Upper lobe of left lung (tissue), 6 donors: ENCODE measurements at regions not wholly inside any gene's neighbourhood (a gene's known extent, or its start where the extent isn't known, plus 50 kb on each side); places are given as distances from the start of the nearest gene placed in this dataset.

ENCODE experiments used
- ATAC-seq, 2 donors: fragments of 200-7000 bp; cut with Tn5 transposase; one replicate each; pipeline ENCODE4 v1.9.1; 2022; ENCODE audit warnings: mild to moderate bottlenecking in 2 of 2, moderate library complexity in 2 of 2; ENCODE audit not compliant: low FRiP score in 2 of 2
- DNase-seq, 2 donors: peaks; one replicate each; pipeline ENCODE4 v3.0.0-alpha.2; 2019 to 2020
- H3K27ac ChIP-seq, 4 donors: fragments of 200-600 bp; sonication (generic); one replicate each; pipeline ENCODE4 v1.5.1; 2016 to 2019
- H3K27me3 ChIP-seq, 4 donors: fragments of 200-600 bp; sonication (generic); one replicate each; pipeline ENCODE4 v1.5.1; 2017 to 2019
- H3K36me3 ChIP-seq, 4 donors: fragments of 200-600 bp; sonication (generic); one replicate each; pipeline ENCODE4 v1.5.1; 2016 to 2019
- H3K4me1 ChIP-seq, 4 donors: fragments of 200-600 bp; sonication (generic); one replicate each; pipeline ENCODE4 v1.5.1; 2018 to 2019
- H3K4me3 ChIP-seq, 4 donors: fragments of 200-600 bp; sonication (generic); one replicate each; pipeline ENCODE4 v1.5.1; 2017 to 2019; ENCODE audit warnings: mild to moderate bottlenecking in 2 of 4, moderate library complexity in 1 of 4
- H3K9me3 ChIP-seq, 4 donors: fragments of 200-600 bp; sonication (generic); one replicate each; pipeline ENCODE4 v1.5.1; 2018 to 2019
- CTCF ChIP-seq, 6 experiments: fragments of 450-650 bp in 4 of 6; fragments of 200-600 bp in 2 of 6; sonication (generic) in 2 of 6; IDR thresholded peaks; one replicate each; pipeline ENCODE4 v1.5.1; 2016 to 2019; ENCODE audit warnings: antibody characterized with exemption in 6 of 6
- EP300 ChIP-seq, 4 donors: sonication (generic); formaldehyde crosslinking; IDR thresholded peaks; one replicate each; pipeline ENCODE4 v1.5.1; 2017; ENCODE audit warnings: antibody characterized with exemption in 4 of 4, control low read depth in 2 of 4
- POLR2A ChIP-seq, 4 donors: fragments of 450-650 bp; IDR thresholded peaks; one replicate each; pipeline ENCODE4 v1.5.1; 2016 to 2017; ENCODE audit warnings: antibody characterized with exemption in 4 of 4, mild to moderate bottlenecking in 2 of 4
- POLR2AphosphoS5 ChIP-seq, 2 donors: sonication (generic); formaldehyde crosslinking; IDR thresholded peaks; one replicate each; pipeline ENCODE4 v1.5.1; 2017; ENCODE audit warnings: antibody characterized with exemption in 2 of 2
- WGBS, 2 donors: methylation state at CpG; one replicate each; pipeline ENCODE4 v1.1.5; 2017 to 2018; 5-methylcytosine and 5-hydroxymethylcytosine counted together
- donor health status: DM: no; HTN: no; CAD: no; lungs with moderate emphysema.
- donor health status: DM: no; HTN: yes; CAD: no; lungs with severe emphysema.

GRCh38 chr4:111014537-111014936, 391.7 kb upstream of the PITX2 start:
- ATAC-seq (no peak), DNase-seq (no peak)
- H3K4me1 ChIP-seq, result no peaks in the 10 kb centered on the region
- 67 to 82% methylated on average over 1 of the region's 1 CpG for WGBS, 2 donors
- H3K9me3 ChIP-seq, result no peaks in the 10 kb centered on the region
- H3K36me3 ChIP-seq, result no peaks in the 10 kb centered on the region
- TF ChIP-seq POLR2A (IDR thresholded peaks at IDR 0.05) (no peak), POLR2AphosphoS5 (IDR thresholded peaks at IDR 0.05) (no peak), CTCF (IDR thresholded peaks at IDR 0.05) (no peak), EP300 (IDR thresholded peaks at IDR 0.05) (no peak)
- H3K27ac ChIP-seq, result no peak overlapping the region
- no peaks in the 10 kb centered on the region for H3K27me3 ChIP-seq
- no peak overlapping the region for H3K4me3 ChIP-seq

GRCh38 chr4:111016416-111016815, 393.5 kb upstream of the PITX2 start:
- ATAC-seq, result no peak
- Histone ChIP-seq H3K27me3 (no peaks in the 10 kb centered on the region), H3K36me3 (no peaks in the 10 kb centered on the region), H3K27ac (no peak overlapping the region), H3K4me1 (no peaks in the 10 kb centered on the region), H3K4me3 (no peak overlapping the region), H3K9me3 (no peaks in the 10 kb centered on the region)
- no peak for DNase-seq
- TF ChIP-seq EP300 (IDR thresholded peaks at IDR 0.05) (no peak), POLR2A (IDR thresholded peaks at IDR 0.05) (no peak), CTCF (IDR thresholded peaks at IDR 0.05) (no peak)

- no peaks in the 10 kb centered on the region for H3K9me3 ChIP-seq
- WGBS, 2 donors, result 30 to 31% methylated on average over 4 of the region's 4 CpGs
- no peaks in the 10 kb centered on the region for H3K36me3 ChIP-seq
- no peaks in the 10 kb centered on the region for H3K27me3 ChIP-seq
- no peak for ATAC-seq
- no peak overlapping the region for H3K27ac ChIP-seq
- no peak for DNase-seq
- H3K4me3 ChIP-seq, result no peak overlapping the region
- TF ChIP-seq POLR2A (IDR thresholded peaks at IDR 0.05) (no peak), POLR2AphosphoS5 (IDR thresholded peaks at IDR 0.05) (no peak), EP300 (IDR thresholded peaks at IDR 0.05) (no peak), CTCF (IDR thresholded peaks at IDR 0.05) (no peak)
- H3K4me1 ChIP-seq, result no peaks in the 10 kb centered on the region
Observed at GRCh38 chr4:111018216-111018615, 395.3 kb upstream of the PITX2 start.

- no peak for DNase-seq
- no peak overlapping the region for H3K4me3 ChIP-seq
- WGBS, 2 donors, result 64 to 76% methylated on average over 1 of the region's 1 CpG
- TF ChIP-seq POLR2A (IDR thresholded peaks at IDR 0.05), result no peak
- TF ChIP-seq EP300 (IDR thresholded peaks at IDR 0.05), result no peak
- TF ChIP-seq CTCF (IDR thresholded peaks at IDR 0.05), result no peak
- TF ChIP-seq POLR2AphosphoS5 (IDR thresholded peaks at IDR 0.05), result no peak
- H3K27ac ChIP-seq, result no peak overlapping the region
- no peaks in the 10 kb centered on the region for H3K27me3 ChIP-seq
- no peaks in the 10 kb centered on the region for H3K4me1 ChIP-seq
- no peak for ATAC-seq
- H3K36me3 ChIP-seq, result no peaks in the 10 kb centered on the region
- H3K9me3 ChIP-seq, result no peaks in the 10 kb centered on the region
Observed at GRCh38 chr4:111020476-111020875, 397.6 kb upstream of the PITX2 start.

- 23 to 42% methylated on average over 2 of the region's 2 CpGs for WGBS, 2 donors
- no peak for TF ChIP-seq POLR2AphosphoS5 (IDR thresholded peaks at IDR 0.05)
- TF ChIP-seq POLR2A (IDR thresholded peaks at IDR 0.05), result no peak
- no peak for TF ChIP-seq CTCF (IDR thresholded peaks at IDR 0.05)
- no peak for TF ChIP-seq EP300 (IDR thresholded peaks at IDR 0.05)
- Histone ChIP-seq H3K36me3 (no peaks in the 10 kb centered on the region), H3K4me1 (no peaks in the 10 kb centered on the region), H3K9me3 (no peaks in the 10 kb centered on the region), H3K4me3 (no peak overlapping the region), H3K27ac (no peak overlapping the region), H3K27me3 (no peaks in the 10 kb centered on the region)
- no peak for ATAC-seq
- DNase-seq, result no peak
Observed at GRCh38 chr4:111020961-111021360, 398.1 kb upstream of the PITX2 start.
